ENCODE measurements at regions not wholly inside any gene's neighbourhood (a gene's known extent, or its start where the extent isn't known, plus 50 kb on each side); places are given as distances from the start of the nearest gene placed in this dataset.
"Not testable (repeated sequence)": the region's sequence is repeated elsewhere in the genome, so short reads cannot be mapped to it uniquely, and the experiment has no call there.

DNA sequence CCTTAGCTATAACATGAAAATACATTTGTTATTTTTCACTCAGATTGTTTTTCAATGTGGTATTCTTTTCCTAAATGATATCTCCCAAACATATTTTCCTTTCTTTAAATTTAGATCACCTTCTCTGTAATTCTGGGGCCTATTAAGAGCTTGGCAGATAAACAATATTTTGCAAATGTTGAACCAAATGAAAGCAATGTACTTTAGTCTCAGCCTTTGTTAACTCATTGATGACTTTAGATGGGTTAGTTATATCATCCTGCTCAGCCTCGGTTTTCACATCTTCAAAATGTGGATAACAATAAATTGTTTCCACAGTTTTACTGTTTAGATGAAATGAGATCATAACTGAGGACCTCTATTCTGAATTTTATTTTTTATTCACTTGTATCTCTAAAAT, 1205.2 kb downstream of the SUCLG1 start:
- TF ChIP-seq, protein P1, sequence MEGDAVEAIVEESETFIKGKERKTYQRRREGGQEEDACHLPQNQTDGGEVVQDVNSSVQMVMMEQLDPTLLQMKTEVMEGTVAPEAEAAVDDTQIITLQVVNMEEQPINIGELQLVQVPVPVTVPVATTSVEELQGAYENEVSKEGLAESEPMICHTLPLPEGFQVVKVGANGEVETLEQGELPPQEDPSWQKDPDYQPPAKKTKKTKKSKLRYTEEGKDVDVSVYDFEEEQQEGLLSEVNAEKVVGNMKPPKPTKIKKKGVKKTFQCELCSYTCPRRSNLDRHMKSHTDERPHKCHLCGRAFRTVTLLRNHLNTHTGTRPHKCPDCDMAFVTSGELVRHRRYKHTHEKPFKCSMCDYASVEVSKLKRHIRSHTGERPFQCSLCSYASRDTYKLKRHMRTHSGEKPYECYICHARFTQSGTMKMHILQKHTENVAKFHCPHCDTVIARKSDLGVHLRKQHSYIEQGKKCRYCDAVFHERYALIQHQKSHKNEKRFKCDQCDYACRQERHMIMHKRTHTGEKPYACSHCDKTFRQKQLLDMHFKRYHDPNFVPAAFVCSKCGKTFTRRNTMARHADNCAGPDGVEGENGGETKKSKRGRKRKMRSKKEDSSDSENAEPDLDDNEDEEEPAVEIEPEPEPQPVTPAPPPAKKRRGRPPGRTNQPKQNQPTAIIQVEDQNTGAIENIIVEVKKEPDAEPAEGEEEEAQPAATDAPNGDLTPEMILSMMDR (IDR thresholded peaks at IDR 0.05; ENCODE audit: low read depth, low read length) = no peak
- Histone ChIP-seq H3K4me1 (ENCODE audit: low read depth) (no peaks in the 10 kb centered on the region), H3K27me3 (no peaks in the 10 kb centered on the region), H3K36me3 (no peaks in the 10 kb centered on the region), H3K9me3 (ENCODE audit: low read depth) (no peaks in the 10 kb centered on the region), H3K27ac (no peak overlapping the region), H3K4me3 (no peak overlapping the region)
- DNase-seq (ENCODE audit: low read depth in 1 of 2, low spot score in 1 of 2) = no peak

DNA sequence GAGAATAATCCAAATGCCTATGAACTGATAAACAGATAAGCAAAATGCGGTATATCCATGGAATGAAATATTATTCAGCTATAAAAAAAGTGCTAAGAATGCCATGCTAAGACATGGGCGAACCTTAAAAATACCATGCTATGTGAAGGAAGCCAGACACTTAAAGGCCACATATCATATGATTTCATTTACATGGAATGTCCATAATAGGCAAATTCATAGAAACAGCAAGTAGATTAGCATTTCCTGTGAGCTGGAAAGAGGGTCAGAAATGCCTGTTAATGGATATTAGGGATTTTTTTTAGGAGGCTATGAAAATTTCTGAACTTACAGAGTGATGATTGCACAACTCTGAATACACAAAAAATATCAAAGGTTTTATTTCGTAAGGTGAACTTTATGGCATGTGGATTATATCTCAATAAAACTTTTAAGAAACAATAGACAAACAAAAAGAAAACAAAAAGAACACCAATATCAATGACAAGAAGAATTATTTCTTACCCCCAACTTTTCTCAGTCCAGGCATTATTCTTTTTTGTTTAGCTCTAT, 1207.7 kb downstream of the SUCLG1 start:
- Histone ChIP-seq H3K36me3 (no peaks in the 10 kb centered on the region), H3K27me3 (no peaks in the 10 kb centered on the region), H3K4me3 (no peak overlapping the region), H3K9me3 (ENCODE audit: low read depth) (no peaks in the 10 kb centered on the region), H3K4me1 (ENCODE audit: low read depth) (no peaks in the 10 kb centered on the region), H3K27ac (no peak overlapping the region)
- DNase-seq (ENCODE audit: low read depth in 1 of 2, low spot score in 1 of 2) = no peak
- TF ChIP-seq, protein P1 (IDR thresholded peaks at IDR 0.05; ENCODE audit: low read depth, low read length) = no peak

DNA sequence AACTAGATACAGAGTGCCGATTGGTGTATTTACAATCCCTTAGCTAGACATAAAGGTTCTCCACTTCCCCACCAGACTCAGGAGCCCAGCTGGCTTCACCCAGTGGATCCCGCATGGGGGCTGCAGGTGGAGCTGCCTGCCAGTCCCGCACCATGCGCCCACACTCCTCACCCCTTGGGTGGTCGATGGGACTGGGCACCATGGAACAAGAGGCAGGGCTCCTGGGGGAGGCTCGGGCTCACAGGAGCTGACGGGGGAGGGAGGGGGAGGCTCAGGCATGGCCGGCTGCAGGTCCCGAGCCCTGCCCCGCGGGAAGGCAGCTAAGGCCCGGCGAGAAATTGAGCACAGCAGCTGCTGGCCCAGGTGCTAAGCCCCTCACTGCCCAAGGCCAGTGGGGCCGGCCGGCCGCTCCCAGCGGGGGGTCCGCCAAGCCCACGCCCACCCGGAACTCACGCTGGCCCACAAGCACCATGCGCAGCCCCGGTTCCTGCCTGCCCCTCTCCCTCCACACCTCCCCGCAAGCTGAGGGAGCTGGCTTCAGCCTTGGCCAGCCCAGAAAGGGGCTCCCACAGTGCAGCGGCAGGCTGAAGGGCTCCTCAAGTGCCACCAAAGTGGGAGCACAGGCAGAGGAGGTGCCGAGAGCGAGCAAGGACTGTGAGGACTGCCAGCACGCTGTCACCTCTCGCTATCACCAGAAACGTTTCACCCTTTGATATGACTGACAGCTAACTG, 1213.1 kb downstream of the SUCLG1 start:
- not testable (repeated sequence) for H3K4me1 ChIP-seq (ENCODE audit: low read depth); H3K27ac ChIP-seq; H3K4me3 ChIP-seq; H3K36me3 ChIP-seq; H3K27me3 ChIP-seq; H3K9me3 ChIP-seq (ENCODE audit: low read depth); DNase-seq (ENCODE audit: low read depth in 1 of 2, low spot score in 1 of 2)

DNA sequence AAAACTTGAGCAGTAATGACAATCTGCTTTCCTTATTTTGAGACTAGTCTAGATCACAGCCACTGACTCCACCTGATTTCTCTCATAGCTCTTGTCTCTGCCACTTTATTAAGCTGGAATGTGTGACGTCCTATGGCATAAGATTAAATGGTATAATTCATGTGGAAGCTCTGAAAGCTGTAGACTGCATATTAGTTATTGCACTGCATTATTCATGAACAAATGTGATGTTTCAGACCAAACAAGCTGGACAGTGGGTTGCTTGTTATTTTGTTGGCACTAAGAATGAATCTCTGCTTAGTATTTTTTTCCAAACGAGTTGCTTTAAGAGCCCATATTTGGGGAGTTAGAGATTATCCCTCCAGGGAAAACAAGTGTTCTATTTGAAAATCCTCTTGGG, 1218.5 kb downstream of the SUCLG1 start:
- TF ChIP-seq, protein P1 (IDR thresholded peaks at IDR 0.05; ENCODE audit: low read depth, low read length) = no peak
- Histone ChIP-seq H3K27me3 (no peaks in the 10 kb centered on the region), H3K9me3 (ENCODE audit: low read depth) (no peaks in the 10 kb centered on the region), H3K4me3 (no peak overlapping the region), H3K27ac (no peak overlapping the region), H3K4me1 (ENCODE audit: low read depth) (no peaks in the 10 kb centered on the region), H3K36me3 (no peaks in the 10 kb centered on the region)
- DNase-seq (ENCODE audit: low read depth in 1 of 2, low spot score in 1 of 2) = no peak

DNA sequence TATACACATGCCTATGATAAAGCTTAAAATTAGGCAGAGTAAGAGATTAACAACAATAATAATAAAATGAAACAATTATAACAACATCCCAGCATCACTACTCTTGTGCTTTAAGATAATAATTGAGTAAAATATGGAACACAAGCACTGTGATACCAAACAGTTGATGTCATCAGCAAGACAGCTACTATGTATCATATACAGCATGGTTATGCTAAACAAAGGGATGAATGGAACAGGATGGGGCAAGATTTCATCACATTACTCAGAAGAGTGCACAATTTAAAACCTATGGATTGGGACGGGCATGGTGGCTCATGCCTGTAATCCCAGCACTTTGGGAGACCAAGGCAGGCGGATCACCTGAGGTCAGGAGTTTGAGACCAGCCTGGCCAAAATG, 1221.0 kb downstream of the SUCLG1 start:
- Histone ChIP-seq H3K27me3 (no peaks in the 10 kb centered on the region), H3K27ac (no peak overlapping the region), H3K4me1 (ENCODE audit: low read depth) (no peaks in the 10 kb centered on the region), H3K36me3 (no peaks in the 10 kb centered on the region), H3K9me3 (ENCODE audit: low read depth) (no peaks in the 10 kb centered on the region), H3K4me3 (no peak overlapping the region)
- TF ChIP-seq, protein P1 (IDR thresholded peaks at IDR 0.05; ENCODE audit: low read depth, low read length) = no peak
- DNase-seq (ENCODE audit: low read depth in 1 of 2, low spot score in 1 of 2) = no peak

DNA sequence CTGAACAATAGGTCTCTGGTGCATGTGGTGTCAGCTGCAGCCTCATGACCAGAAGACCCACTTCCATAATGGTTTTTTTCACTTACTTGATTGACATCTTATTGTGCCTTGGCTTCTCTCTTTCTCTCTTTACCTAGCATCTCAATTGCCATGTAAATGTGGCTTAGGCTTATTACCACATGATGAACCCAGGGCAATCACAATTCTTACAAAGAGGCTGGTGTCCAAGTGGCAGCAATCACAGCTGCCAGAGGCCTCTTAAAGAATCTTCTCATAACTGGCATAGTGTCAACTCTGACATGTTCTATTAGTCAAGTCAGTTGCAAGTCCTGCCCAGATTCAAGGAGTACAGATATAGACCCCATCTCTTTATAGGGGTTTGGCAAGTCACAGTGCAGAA, 1224.8 kb downstream of the SUCLG1 start:
- no peak for DNase-seq (ENCODE audit: low read depth in 1 of 2, low spot score in 1 of 2)
- H3K27ac ChIP-seq = no peak overlapping the region
- TF ChIP-seq, protein P1 (IDR thresholded peaks at IDR 0.05; ENCODE audit: low read depth, low read length) = no peak

More for the DNA sequence above, 1224.8 kb downstream of the SUCLG1 start:
- Histone ChIP-seq H3K4me1 (ENCODE audit: low read depth) (no peaks in the 10 kb centered on the region), H3K27me3 (no peaks in the 10 kb centered on the region), H3K36me3 (no peaks in the 10 kb centered on the region), H3K9me3 (ENCODE audit: low read depth) (no peaks in the 10 kb centered on the region), H3K4me3 (no peak overlapping the region)

Data from cardiac muscle cell (in vitro differentiated cells and primary cell).